Gastroesophageal sphincter (tissue), 3 donors: ENCODE measurements at regions not wholly inside any gene's neighbourhood (a gene's known extent, or its start where the extent isn't known, plus 50 kb on each side); places are given as distances from the start of the nearest gene placed in this dataset.

Experiments used
- CTCF ChIP-seq, 4 experiments: fragments of 200-600 bp in 2 of 4; fragments of 450-650 bp in 2 of 4; sonication (generic) in 1 of 4; IDR thresholded peaks; one replicate each; pipeline ENCODE4 v1.5.1; 2017 to 2019; ENCODE audit warnings: antibody characterized with exemption in 4 of 4, mild to moderate bottlenecking in 2 of 4, moderate library complexity in 2 of 4
- EP300 ChIP-seq: sonication (generic); formaldehyde crosslinking; IDR thresholded peaks from one replicate; pipeline ENCODE4 v1.6.1; 2017; ENCODE audit warnings: antibody characterized with exemption, mild to moderate bottlenecking
- POLR2A ChIP-seq, 2 donors: fragments of 450-650 bp; IDR thresholded peaks; one replicate each; pipeline ENCODE4 v1.6.1; 2017; ENCODE audit warnings: antibody characterized with exemption in 2 of 2, mild to moderate bottlenecking in 2 of 2, moderate library complexity in 1 of 2
- POLR2AphosphoS5 ChIP-seq: sonication (generic); formaldehyde crosslinking; IDR thresholded peaks from one replicate; pipeline ENCODE4 v1.6.1; 2017; ENCODE audit warnings: antibody characterized with exemption

GRCh38 chr14:83632375-83632774 is 1897.6 kb upstream of the FLRT2 start:
- TF ChIP-seq CTCF (IDR thresholded peaks at IDR 0.05), result no peak
- TF ChIP-seq EP300, result no peak
- no peak for TF ChIP-seq POLR2AphosphoS5
- no peak for TF ChIP-seq POLR2A (IDR thresholded peaks at IDR 0.05)
